Mesenchymal stem cell (in vitro differentiated cells and primary cell): ENCODE measurements at regions not wholly inside any gene's neighbourhood (a gene's known extent, or its start where the extent isn't known, plus 50 kb on each side); places are given as distances from the start of the nearest gene placed in this dataset.
A peak's percentile ranks its signal among the peaks of the same experiment; 100 is the strongest.

Experiments used
- DNase-seq: peaks from one replicate; pipeline ENCODE4 v3.0.0-alpha.2; 2013
- H2AFZ ChIP-seq: one replicate; pipeline ENCODE4 v1.6.1; 2013; ENCODE audit warnings: low read depth, mild to moderate bottlenecking, control low read depth, inconsistent platforms, low read length, moderate library complexity
- H2AK5ac ChIP-seq: 2 replicates; pipeline ENCODE4 v1.6.1; 2013; ENCODE audit warnings: low read length, moderate library complexity, mild to moderate bottlenecking, inconsistent platforms; ENCODE audit not compliant: severe bottlenecking
- H2BK120ac ChIP-seq: one replicate; pipeline ENCODE4 v1.6.1; 2013; ENCODE audit warnings: low read depth, mild to moderate bottlenecking, inconsistent platforms, low read length, moderate library complexity
- H2BK12ac ChIP-seq, 2 experiments: one replicate each; pipeline ENCODE4 v1.6.1; 2013; ENCODE audit warnings: inconsistent platforms in 2 of 2, low read length in 2 of 2, mild to moderate bottlenecking in 2 of 2, moderate library complexity in 2 of 2, control low read depth in 1 of 2
- H2BK15ac ChIP-seq: one replicate; pipeline ENCODE4 v1.6.1; 2013; ENCODE audit warnings: mild to moderate bottlenecking, low read depth, inconsistent platforms; ENCODE audit not compliant: poor library complexity, severe bottlenecking
- H2BK5ac ChIP-seq: 2 replicates; pipeline ENCODE4 v1.6.1; 2013; ENCODE audit warnings: low read depth, mild to moderate bottlenecking, low read length, control low read depth, inconsistent platforms; ENCODE audit not compliant: poor library complexity, severe bottlenecking
- H3K14ac ChIP-seq, 2 experiments: one replicate each; pipeline ENCODE4 v1.6.1; 2013; ENCODE audit warnings: inconsistent platforms in 2 of 2, low read length in 2 of 2, control low read depth in 1 of 2, mild to moderate bottlenecking in 1 of 2, moderate library complexity in 1 of 2
- H3K18ac ChIP-seq, 2 experiments: one replicate each; pipeline ENCODE4 v1.6.1; 2013; ENCODE audit warnings: inconsistent platforms in 2 of 2, low read length in 2 of 2, control low read depth in 1 of 2, low read depth in 1 of 2, mild to moderate bottlenecking in 1 of 2
- H3K23ac ChIP-seq, 2 experiments: one replicate each; pipeline ENCODE4 v1.6.1; 2013; ENCODE audit warnings: inconsistent platforms in 2 of 2, low read length in 2 of 2, mild to moderate bottlenecking in 2 of 2, moderate library complexity in 2 of 2, control low read depth in 1 of 2
- H3K27ac ChIP-seq: 2 replicates; pipeline ENCODE4 v1.5.1; 2013; ENCODE audit warnings: mild to moderate bottlenecking, moderate library complexity, low read length, control low read depth, inconsistent platforms; ENCODE audit not compliant: poor library complexity, severe bottlenecking
- H3K27me3 ChIP-seq, 2 experiments: 2 replicates each; pipeline versions ENCODE4 v1.6.1 to v1.7.0; 2013; ENCODE audit warnings: low read length in 2 of 2, mild to moderate bottlenecking in 2 of 2, moderate library complexity in 2 of 2, control low read depth in 1 of 2, inconsistent platforms in 1 of 2; ENCODE audit not compliant: control insufficient read depth in 1 of 2, insufficient read depth in 1 of 2
- H3K36me3 ChIP-seq, 2 experiments: 2 replicates each; pipeline versions ENCODE4 v1.6.1 to v1.7.0; 2013; ENCODE audit warnings: low read length in 2 of 2, control low read depth in 1 of 2, inconsistent platforms in 1 of 2, low read depth in 1 of 2, mild to moderate bottlenecking in 1 of 2; ENCODE audit not compliant: insufficient read depth in 2 of 2, control insufficient read depth in 1 of 2
- H3K4ac ChIP-seq, 2 experiments: one replicate each; pipeline ENCODE4 v1.6.1; 2013; ENCODE audit warnings: inconsistent platforms in 2 of 2, low read length in 2 of 2, mild to moderate bottlenecking in 2 of 2, moderate library complexity in 2 of 2, control low read depth in 1 of 2, low read depth in 1 of 2
- H3K4me1 ChIP-seq: 2 replicates; pipeline ENCODE4 v1.6.1; 2013; ENCODE audit warnings: low read depth, low read length, control low read depth; ENCODE audit not compliant: control insufficient read depth, insufficient read depth
- H3K4me2 ChIP-seq: 2 replicates; pipeline ENCODE4 v1.6.1; 2013; ENCODE audit warnings: low read length, mild to moderate bottlenecking, inconsistent platforms; ENCODE audit not compliant: poor library complexity, severe bottlenecking
- H3K4me3 ChIP-seq, 2 experiments: 2 replicates each; pipeline versions ENCODE4 v1.5.1 to v1.7.0; 2013; ENCODE audit warnings: low read length in 2 of 2, mild to moderate bottlenecking in 2 of 2, control low read depth in 1 of 2, low read depth in 1 of 2; ENCODE audit not compliant: insufficient read depth in 1 of 2
- H3K79me1 ChIP-seq: replicated peaks from 2 replicates; pipeline ENCODE4 v1.6.1; 2013; ENCODE audit warnings: mild to moderate bottlenecking, control low read depth, low read length, inconsistent platforms; ENCODE audit not compliant: poor library complexity, severe bottlenecking
- H3K9ac ChIP-seq: 2 replicates; pipeline ENCODE4 v1.7.0; 2013; ENCODE audit warnings: mild to moderate bottlenecking, low read length, moderate library complexity
- H3K9me3 ChIP-seq: 2 replicates; pipeline ENCODE4 v1.7.0; 2013; ENCODE audit warnings: mild to moderate bottlenecking, low read length; ENCODE audit not compliant: control insufficient read depth
- H4K8ac ChIP-seq: one replicate; pipeline ENCODE4 v1.6.1; 2013; ENCODE audit warnings: inconsistent platforms, mild to moderate bottlenecking, low read length, moderate library complexity
- H4K91ac ChIP-seq: one replicate; pipeline ENCODE4 v1.6.1; 2013; ENCODE audit warnings: mild to moderate bottlenecking, low read length, inconsistent platforms
- WGBS: methylation state at CpG from one replicate; pipeline ENCODE4 v1.1.7; 2013; ENCODE audit warnings: mixed read lengths; 5-methylcytosine and 5-hydroxymethylcytosine counted together

DNA sequence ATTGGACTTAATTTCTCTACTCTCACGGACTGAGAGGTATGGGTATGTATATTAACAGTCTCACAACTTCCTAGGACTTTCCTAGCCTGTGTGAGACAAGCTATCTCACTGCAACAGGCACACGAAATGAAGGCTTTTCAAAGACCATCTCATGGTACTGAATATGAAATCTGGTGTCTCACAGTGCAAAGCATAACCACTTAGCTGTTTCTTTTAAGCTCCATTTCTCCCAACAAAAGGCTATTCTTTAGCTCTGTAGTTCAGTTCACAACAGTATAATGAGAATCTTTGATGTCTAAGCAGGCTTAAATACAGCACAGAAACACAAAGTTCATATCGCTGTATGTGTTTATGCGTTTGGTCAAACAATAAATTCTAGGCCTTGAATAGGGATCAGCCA is 116.2 kb upstream of the PCDH18 start:
- Histone ChIP-seq H2BK15ac (no peak overlapping the region), H2BK120ac (no peak overlapping the region), H4K8ac (no peak overlapping the region), H3K4me1 (no peaks in the 10 kb centered on the region), H3K4me2 (no peak overlapping the region), H3K4me3 (no peak overlapping the region), H2BK5ac (no peak overlapping the region), H2AK5ac (no peak overlapping the region), H3K23ac (no peak overlapping the region), H3K27ac (no peak overlapping the region), H3K36me3 (no peaks in the 10 kb centered on the region), H3K9ac (no peak overlapping the region), H4K91ac (no peak overlapping the region), H3K18ac (peak overlapping the region in 1 of 2 experiments; percentile 71), H2BK12ac (no peak overlapping the region), H3K9me3 (no peaks in the 10 kb centered on the region), H2AFZ (no peak overlapping the region), H3K27me3 (no peaks in the 10 kb centered on the region), H3K79me1 (no peaks in the 10 kb centered on the region), H3K4ac (no peak overlapping the region), H3K14ac (no peak overlapping the region)
- 84% methylated on average over 3 of the region's 4 CpGs for WGBS
- no peak for DNase-seq

DNA sequence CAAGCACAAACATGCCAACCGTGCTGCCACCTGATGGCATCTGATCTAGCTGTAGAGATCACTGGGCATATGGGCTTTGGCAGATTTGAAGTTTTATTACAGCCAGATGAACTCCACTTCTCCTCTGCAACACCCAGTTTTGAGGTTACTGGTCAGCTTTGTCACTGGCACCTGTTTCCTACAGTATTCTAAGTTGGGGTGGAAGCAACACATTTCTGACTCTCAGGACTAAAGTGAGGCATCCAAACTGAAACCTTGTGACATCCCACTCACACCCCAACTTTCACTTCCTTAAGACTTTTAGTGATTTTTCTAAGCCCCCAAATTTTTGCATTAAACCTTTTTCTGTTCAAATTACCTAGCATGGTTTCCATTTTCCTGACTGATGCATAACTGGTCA is 115.1 kb upstream of the PCDH18 start:
- H2AFZ ChIP-seq: no peak overlapping the region
- H3K4ac ChIP-seq: peak overlapping the region in 1 of 2 experiments; percentile 37
- H3K27ac ChIP-seq: no peak overlapping the region
- H4K91ac ChIP-seq: no peak overlapping the region
- peak overlapping the region; percentile 16 for H2AK5ac ChIP-seq
- 83% methylated on average over 1 of the region's 1 CpG for WGBS
- no peak overlapping the region for H3K4me3 ChIP-seq
- H3K14ac ChIP-seq: no peak overlapping the region
- no peak overlapping the region for H2BK120ac ChIP-seq
- no peak overlapping the region for H3K4me2 ChIP-seq
- H3K4me1 ChIP-seq: no peaks in the 10 kb centered on the region
- H3K27me3 ChIP-seq: no peaks in the 10 kb centered on the region
- no peak overlapping the region for H2BK15ac ChIP-seq
- H3K18ac ChIP-seq: no peak overlapping the region
- no peaks in the 10 kb centered on the region for H3K36me3 ChIP-seq
- H3K23ac ChIP-seq: no peak overlapping the region
- H2BK5ac ChIP-seq: no peak overlapping the region
- peak overlapping the region; percentile 49 for H4K8ac ChIP-seq
- H3K9ac ChIP-seq: no peak overlapping the region
- no peaks in the 10 kb centered on the region for H3K79me1 ChIP-seq
- no peaks in the 10 kb centered on the region for H3K9me3 ChIP-seq
- H2BK12ac ChIP-seq: peak overlapping the region in 1 of 2 experiments; percentile 28
- DNase-seq: no peak

DNA sequence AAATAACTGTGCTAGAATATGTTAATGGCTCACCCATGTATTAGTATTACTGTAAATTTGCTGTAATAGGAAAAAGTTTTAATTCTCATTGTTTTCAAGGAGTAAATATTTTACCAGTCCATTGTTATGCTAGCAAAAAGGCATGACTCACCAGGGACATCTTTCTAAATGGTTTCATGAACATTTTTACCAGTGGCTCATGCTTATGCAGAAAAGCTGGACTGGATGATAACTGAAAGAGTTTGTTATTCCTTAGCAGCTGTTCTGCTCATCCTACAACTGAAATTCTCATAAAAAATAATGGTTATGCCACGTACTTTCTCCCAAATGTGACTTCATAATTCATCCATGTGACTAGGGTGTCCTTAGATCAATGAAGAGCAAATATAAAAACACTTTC is 111.9 kb upstream of the PCDH18 start:
- Histone ChIP-seq H3K18ac (no peak overlapping the region), H3K4me2 (no peak overlapping the region), H3K27ac (no peak overlapping the region), H3K23ac (no peak overlapping the region), H3K4me1 (no peaks in the 10 kb centered on the region), H2AK5ac (no peak overlapping the region), H2BK120ac (no peak overlapping the region), H3K9me3 (no peaks in the 10 kb centered on the region), H2BK15ac (no peak overlapping the region), H3K9ac (peak overlapping the region; percentile 62), H3K4me3 (no peak overlapping the region), H2BK5ac (no peak overlapping the region), H2BK12ac (no peak overlapping the region), H3K27me3 (no peaks in the 10 kb centered on the region), H4K91ac (no peak overlapping the region), H3K14ac (no peak overlapping the region), H2AFZ (no peak overlapping the region), H3K79me1 (no peaks in the 10 kb centered on the region), H3K36me3 (no peaks in the 10 kb centered on the region), H4K8ac (no peak overlapping the region), H3K4ac (no peak overlapping the region)
- WGBS: no CpG with 5 or more reads among the region's 1 CpG
- no peak for DNase-seq

GRCh38 chr4:137641544-137641943 is 109.2 kb upstream of the PCDH18 start:
- no peak overlapping the region for H3K4me2 ChIP-seq
- peak overlapping the region; percentile 59 for H3K9ac ChIP-seq
- H3K27ac ChIP-seq: no peak overlapping the region
- H2BK120ac ChIP-seq: no peak overlapping the region
- H2AK5ac ChIP-seq: no peak overlapping the region
- H3K4me1 ChIP-seq: no peaks in the 10 kb centered on the region
- H3K18ac ChIP-seq: no peak overlapping the region
- no peaks in the 10 kb centered on the region for H3K79me1 ChIP-seq
- no peak overlapping the region for H3K14ac ChIP-seq
- no peak for DNase-seq
- no peak overlapping the region for H2BK12ac ChIP-seq
- H2BK15ac ChIP-seq: no peak overlapping the region
- no peak overlapping the region for H4K91ac ChIP-seq
- H3K4ac ChIP-seq: no peak overlapping the region
- no peak overlapping the region for H2AFZ ChIP-seq
- WGBS: no CpG with 5 or more reads among the region's 3 CpGs
- H3K9me3 ChIP-seq: no peaks in the 10 kb centered on the region
- no peak overlapping the region for H3K23ac ChIP-seq
- no peaks in the 10 kb centered on the region for H3K36me3 ChIP-seq
- H2BK5ac ChIP-seq: no peak overlapping the region
- H3K27me3 ChIP-seq: no peaks in the 10 kb centered on the region
- no peak overlapping the region for H4K8ac ChIP-seq
- no peak overlapping the region for H3K4me3 ChIP-seq
